ENCODE measurements at regions not wholly inside any gene's neighbourhood (a gene's known extent, or its start where the extent isn't known, plus 50 kb on each side); places are given as distances from the start of the nearest gene placed in this dataset.

DNA sequence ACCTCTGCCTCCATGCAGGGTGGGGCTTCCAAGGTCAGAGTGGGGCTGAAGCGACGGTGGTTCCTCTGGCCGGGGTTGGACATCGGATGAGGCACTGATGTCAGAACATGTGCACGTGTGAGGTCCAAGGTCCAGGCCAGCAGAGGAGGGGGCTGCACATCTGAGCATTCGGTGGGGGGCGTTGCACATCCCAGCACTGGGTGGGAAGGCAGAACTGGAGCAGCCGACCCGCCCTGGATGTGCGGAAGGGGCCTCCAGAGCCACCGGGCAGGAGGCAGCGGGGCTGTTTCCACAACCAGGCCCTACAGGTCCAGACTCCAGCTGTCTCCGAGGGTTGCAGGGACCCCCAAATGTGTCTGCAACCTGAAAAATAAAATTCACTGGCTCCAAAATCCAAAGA is 271.0 kb downstream of the CTTN start:
- DNase-seq (ENCODE audit: low read depth in 1 of 2, low spot score in 1 of 2): no peak
- in situ Hi-C loops (cut with HindIII; ENCODE audit: low pct_unique_long_range_greater_than_20kb, low sequenced_read_pairs): no loop called here
- TF ChIP-seq JUND (IDR thresholded peaks at IDR 0.05; ENCODE audit: low read depth): no peak

DNA sequence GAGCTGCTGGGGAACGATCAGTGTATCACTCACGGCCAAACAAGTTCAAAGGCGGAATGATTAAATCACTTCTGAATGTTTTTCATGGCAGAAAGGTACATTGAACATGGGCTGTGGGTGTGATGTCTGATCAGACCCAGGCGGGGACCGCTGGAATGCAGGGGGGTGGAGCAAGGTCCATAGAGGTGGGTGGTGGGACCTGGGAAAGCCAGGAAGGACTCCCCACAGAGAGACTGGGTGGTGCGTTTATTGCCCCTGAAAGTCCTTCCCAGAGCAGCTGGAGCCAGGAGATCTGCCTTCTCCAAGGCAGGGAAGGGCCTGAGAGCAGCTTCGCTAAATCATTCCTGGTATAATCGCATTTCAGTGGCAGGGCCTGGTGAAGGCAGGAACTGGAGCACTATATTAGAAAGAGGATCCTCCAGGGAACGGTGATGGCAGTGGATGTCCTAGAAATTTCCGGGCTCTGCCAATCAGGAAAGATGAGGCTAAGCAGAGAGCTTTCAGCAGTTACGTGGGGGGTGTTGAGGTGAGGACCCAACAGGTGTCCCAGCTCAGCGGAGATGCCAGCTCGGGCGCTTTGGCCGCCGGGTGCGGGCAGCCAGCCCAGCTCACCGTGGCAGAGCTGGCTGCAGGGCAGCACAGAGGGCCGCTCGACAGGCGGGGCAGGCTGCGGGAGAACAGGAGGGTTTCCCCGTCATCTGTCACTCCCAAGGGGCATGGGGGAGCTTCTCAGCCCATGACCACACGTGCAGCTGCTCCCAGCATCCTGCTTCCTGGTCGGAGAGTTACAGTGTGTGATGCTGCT is 271.7 kb downstream of the CTTN start:
- no peak for DNase-seq (ENCODE audit: low read depth in 1 of 2, low spot score in 1 of 2)
- in situ Hi-C loops (cut with HindIII; ENCODE audit: low pct_unique_long_range_greater_than_20kb, low sequenced_read_pairs): no loop called here
- TF ChIP-seq JUND (IDR thresholded peaks at IDR 0.05; ENCODE audit: low read depth): no peak

DNA sequence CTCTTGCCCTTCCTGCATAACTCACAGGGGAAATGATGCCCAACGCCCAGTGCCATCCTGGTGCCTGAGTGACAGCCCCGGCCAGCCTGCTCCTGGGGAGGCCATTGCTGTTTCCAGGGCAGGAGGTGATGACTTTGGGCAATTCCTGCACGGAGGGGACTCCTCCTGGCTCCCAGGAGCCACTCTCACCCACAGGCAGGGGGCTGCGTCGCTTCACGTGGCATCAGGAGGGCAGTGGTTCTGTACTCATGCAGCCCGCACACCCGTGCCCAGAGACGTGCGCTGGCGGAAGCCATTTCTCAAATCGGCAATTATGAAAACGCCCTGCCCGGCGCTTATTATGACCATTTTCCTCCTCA is 272.3 kb downstream of the CTTN start:
- no peak for TF ChIP-seq JUND (IDR thresholded peaks at IDR 0.05; ENCODE audit: low read depth)
- in situ Hi-C loops (cut with HindIII; ENCODE audit: low pct_unique_long_range_greater_than_20kb, low sequenced_read_pairs): no loop called here
- DNase-seq (ENCODE audit: low read depth in 1 of 2, low spot score in 1 of 2): no peak

DNA sequence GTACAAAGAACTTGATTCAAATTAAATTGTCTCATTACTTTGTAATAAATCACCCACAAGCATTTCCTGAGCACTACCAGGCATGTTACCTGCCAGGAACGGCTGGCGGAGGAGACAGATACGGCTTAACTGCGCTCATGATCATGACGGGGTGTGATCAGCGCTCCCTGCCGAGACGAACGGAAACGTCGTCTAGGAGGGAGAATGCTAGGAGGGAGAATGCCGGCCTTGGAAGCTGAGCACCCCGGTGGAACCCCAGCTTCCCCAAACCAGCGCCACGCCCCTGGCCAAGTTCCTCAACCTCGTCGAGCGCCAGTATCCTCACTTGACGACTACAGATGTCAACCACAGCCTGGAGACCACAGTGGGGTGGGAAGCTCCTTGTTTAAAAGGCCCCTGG is 272.8 kb downstream of the CTTN start:
- TF ChIP-seq JUND (IDR thresholded peaks at IDR 0.05; ENCODE audit: low read depth): no peak
- in situ Hi-C loops (cut with HindIII; ENCODE audit: low pct_unique_long_range_greater_than_20kb, low sequenced_read_pairs): no loop called here
- no peak for DNase-seq (ENCODE audit: low read depth in 1 of 2, low spot score in 1 of 2)

DNA sequence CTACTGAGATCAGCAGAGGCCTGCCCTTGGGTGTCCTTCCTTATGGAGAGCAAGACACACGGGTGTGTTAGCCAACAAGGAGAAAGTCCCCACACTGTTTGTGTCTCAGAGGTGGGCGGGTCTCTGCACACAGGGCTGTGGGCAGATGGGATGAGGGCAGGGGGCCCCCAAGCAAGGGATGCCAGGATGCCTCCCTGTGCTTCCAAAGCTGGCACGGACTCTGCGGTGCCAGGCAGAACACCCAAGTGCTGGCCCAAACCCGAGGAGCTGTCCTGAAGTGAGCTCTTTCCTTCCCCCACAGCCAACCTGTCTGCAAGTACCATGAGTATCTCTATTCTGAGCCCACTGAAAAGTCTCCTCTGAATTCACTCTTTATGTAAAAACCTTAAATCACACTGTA is 273.3 kb downstream of the CTTN start:
- no peak for TF ChIP-seq JUND (IDR thresholded peaks at IDR 0.05; ENCODE audit: low read depth)
- in situ Hi-C loops (cut with HindIII; ENCODE audit: low pct_unique_long_range_greater_than_20kb, low sequenced_read_pairs): no loop called here
- DNase-seq (ENCODE audit: low read depth in 1 of 2, low spot score in 1 of 2): no peak

DNA sequence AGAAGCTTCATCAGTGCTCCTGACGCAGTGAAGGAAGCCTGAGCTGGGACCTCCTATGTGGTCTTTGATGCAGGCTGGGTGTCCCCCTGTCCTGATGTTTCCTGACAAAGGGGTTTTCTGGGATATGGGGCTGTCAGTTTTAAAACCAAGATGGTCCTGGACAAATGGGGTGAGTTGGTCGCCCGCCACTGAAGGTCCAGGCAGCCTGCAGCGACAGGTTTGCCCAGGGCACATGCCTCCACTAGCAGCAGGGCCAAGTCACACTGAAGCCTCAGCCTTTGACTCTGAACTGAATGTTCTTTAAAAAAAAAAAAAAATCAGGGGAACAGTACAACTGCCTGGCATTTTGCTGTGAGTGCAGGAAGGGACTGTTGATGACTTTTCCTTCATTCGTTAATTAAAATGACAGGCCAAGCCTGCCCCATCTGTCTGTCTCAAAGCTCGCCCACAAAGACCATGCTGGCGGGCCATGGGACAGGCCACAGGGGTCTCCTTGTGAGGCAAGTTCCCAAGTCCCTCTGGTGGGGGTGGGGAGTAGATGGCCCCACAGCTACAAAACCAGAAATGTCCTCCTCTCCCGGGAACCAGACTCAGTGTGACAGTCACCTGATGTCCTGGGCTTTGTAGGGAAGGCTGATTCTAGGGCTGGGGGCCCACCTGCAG is 274.8 kb downstream of the CTTN start:
- in situ Hi-C loops (cut with HindIII; ENCODE audit: low pct_unique_long_range_greater_than_20kb, low sequenced_read_pairs): no loop called here
- no peak for DNase-seq (ENCODE audit: low read depth in 1 of 2, low spot score in 1 of 2)
- no peak for TF ChIP-seq JUND (IDR thresholded peaks at IDR 0.05; ENCODE audit: low read depth)

DNA sequence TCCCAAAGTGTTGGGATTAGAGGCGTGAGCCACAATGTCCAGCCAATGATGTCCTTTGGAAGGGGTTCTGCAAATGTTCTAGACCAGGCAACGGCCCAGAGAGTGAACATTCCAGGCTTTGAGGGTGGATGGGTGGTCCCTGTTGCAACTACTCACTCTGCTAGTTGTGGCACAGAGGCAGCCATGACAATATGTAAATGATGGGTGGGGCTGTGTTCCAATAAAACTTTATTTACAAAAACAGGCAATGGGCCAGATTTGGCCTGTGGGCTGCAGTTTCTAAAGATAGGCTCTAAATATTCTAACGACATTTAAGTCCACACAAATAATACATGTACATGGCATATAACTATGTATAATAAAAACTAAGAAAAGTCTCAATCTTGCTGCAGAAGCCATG is 276.3 kb downstream of the CTTN start:
- in situ Hi-C loops (cut with HindIII; ENCODE audit: low pct_unique_long_range_greater_than_20kb, low sequenced_read_pairs): no loop called here
- DNase-seq (ENCODE audit: low read depth in 1 of 2, low spot score in 1 of 2): no peak
- TF ChIP-seq JUND (IDR thresholded peaks at IDR 0.05; ENCODE audit: low read depth): no peak

DNA sequence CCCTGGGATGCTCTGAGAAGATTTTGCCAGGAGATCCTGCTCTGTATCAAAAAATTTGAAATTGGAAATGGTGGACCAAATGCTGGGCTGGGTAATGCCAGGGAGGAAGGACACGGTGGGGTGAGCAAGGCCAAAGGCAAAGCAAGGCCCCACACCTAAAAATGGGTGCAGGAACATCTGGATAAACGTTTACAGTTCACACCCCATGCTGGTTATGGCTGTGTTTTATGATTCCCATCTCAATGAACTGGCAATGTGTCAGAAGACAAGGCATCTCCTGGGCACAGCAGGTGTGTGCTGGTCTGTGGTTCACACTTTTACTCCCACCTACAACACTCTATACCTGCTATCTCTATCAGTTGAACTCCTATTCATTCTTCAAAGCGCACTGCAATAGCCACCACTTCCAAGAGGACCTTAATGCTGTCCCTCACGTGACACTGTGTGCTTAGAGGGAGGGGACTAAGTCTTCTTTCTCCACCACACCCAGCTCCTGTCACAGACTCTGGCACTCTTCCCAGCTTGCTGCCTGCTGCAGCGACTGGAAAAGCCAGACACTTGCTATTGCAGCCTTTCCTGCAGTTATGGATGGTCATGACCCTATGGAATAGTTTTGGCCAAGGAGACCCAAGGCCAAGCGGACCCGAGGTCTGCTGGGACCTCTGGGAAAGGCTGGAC is 277.5 kb downstream of the CTTN start:
- peak in 1 of 2 experiments; percentile 10 for DNase-seq (ENCODE audit: low read depth in 1 of 2, low spot score in 1 of 2)
- no peak for TF ChIP-seq JUND (IDR thresholded peaks at IDR 0.05; ENCODE audit: low read depth)
- in situ Hi-C loops (cut with HindIII; ENCODE audit: low pct_unique_long_range_greater_than_20kb, low sequenced_read_pairs): no loop called here

DNA sequence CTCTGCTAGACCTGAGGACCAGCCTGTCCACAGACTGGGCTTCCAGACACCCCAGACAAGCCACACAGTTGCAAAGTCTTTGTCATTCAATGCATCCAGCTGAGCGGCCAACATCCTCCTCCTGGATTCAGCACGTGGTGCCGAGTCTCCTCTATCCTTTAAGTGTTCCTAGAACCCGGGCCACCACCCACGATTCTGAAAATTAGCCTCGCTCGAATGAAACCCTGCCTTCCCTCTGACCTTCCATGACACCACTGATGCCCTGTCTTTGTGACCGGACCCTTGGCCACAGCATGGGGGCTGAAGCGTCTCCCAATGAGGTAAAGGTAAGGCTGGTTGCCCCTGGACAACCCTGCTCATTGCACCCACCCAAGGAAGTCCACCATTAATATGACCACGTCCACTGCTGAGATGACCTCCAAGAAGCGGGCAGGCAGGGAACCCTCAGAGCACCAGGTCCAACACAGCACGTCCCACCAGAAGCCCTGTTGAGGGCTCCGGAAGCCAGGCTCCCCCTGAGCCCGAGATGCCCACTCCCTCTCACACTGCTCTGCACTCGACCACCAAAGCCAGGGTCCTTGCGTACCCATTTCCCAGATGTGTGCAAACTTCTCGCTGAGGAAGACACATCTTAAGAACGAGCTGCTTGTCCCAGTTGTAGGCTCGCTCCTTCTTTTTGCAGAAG is 279.0 kb downstream of the CTTN start:
- in situ Hi-C loops (cut with HindIII; ENCODE audit: low pct_unique_long_range_greater_than_20kb, low sequenced_read_pairs): no loop called here
- TF ChIP-seq JUND (IDR thresholded peaks at IDR 0.05; ENCODE audit: low read depth): no peak
- DNase-seq (ENCODE audit: low read depth in 1 of 2, low spot score in 1 of 2): no peak

DNA sequence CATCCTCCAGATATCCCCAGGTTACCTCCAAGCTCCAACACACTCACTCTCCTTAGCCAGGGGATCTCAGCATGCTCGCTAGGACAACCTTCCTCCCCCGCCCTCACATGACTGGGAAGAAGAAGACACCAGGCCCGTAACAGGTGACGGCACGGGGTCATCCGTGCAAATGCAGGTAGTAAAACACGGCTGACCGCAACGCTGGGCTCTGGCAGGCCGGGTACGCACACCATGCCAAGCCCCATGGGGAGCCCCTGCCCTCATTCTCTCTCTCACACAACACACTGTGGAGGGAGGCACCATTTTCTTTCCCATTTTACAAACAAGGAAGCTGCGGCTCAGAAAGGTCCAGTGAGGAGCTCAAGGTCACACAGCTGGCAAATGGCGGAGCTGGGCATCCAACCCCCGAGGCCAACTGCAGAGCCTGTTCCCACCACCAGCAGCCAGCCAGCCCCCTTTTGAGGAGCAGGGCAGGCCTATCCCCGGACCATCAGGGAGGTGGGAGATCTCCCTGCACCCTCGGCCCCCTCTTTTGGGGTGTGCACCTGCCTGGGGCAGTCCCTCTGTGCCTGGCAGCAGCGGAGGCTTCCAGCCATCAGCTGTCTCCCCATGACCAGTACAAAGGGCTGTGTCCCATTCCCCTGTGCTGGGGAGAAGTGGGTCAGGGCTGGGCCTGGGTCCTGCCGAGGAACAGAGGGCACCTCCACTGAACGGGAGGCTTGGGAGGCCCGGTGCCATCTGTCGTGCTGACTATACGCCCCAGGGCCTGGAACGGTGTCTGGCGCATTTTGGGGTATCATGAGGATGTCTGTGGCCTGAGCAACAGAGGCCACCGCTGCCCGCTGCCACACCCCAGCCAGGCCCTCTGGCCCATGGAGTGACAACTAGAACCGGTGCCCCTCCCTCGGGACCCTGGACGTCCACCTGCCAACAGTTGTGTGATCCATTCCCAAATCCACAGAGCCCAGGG is 280.9 kb downstream of the CTTN start:
- in situ Hi-C loops (cut with HindIII; ENCODE audit: low pct_unique_long_range_greater_than_20kb, low sequenced_read_pairs): no loop called here
- no peak for DNase-seq (ENCODE audit: low read depth in 1 of 2, low spot score in 1 of 2)
- no peak for TF ChIP-seq JUND (IDR thresholded peaks at IDR 0.05; ENCODE audit: low read depth)

DNA sequence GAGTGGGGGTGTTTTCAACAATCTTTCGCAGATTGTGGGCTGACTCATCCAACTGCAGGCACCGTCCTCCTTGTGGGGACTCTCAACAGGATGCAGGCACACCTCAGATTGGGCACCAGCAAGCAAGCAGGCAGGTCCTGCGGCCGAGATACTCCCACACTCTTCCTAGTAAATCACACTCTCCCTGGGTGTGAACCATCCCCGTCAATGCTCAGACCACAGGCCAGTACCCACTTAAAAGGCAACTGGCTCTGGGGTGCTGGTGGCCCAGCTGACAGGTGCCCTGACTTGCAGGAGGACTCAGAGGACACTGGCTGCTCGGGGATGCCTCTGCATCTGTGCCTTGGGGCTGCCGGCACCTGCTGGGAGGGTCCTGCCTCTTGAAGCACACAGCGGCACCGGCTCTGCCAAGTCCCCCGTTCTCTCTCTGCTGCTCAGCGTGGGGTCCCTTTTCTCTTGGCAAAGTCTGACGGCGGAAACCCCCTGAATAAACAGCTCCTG is 282.5 kb downstream of the CTTN start:
- in situ Hi-C loops (cut with HindIII; ENCODE audit: low pct_unique_long_range_greater_than_20kb, low sequenced_read_pairs): no loop called here
- TF ChIP-seq JUND (IDR thresholded peaks at IDR 0.05; ENCODE audit: low read depth): no peak
- no peak for DNase-seq (ENCODE audit: low read depth in 1 of 2, low spot score in 1 of 2)

DNA sequence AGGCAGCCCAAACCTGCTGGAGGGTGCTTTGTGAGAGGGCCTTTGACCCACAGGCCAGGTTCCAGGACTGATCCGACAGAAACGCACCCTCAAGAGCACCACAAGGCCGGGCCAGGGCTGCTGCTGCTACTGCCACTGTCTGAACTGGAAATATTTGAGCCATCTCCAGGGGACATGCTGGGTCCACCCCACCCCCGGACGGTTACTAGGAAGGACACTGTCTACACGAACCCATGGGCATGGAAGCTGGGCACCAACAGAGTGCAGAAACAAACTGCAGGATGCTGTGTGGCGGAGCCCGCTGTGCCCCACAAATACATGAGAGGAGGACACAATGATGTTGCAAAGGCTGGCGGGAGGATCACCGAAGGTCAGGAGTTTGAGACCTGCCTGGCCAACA is 283.7 kb downstream of the CTTN start:
- no peak for DNase-seq (ENCODE audit: low read depth in 1 of 2, low spot score in 1 of 2)
- in situ Hi-C loops (cut with HindIII; ENCODE audit: low pct_unique_long_range_greater_than_20kb, low sequenced_read_pairs): no loop called here
- no peak for TF ChIP-seq JUND (IDR thresholded peaks at IDR 0.05; ENCODE audit: low read depth)
